IMR-90 (cell line): ENCODE measurements at regions not wholly inside any gene's neighbourhood (a gene's known extent, or its start where the extent isn't known, plus 50 kb on each side); places are given as distances from the start of the nearest gene placed in this dataset.

Experiments used
- ATAC-seq: fragments of 200-7000 bp; cut with Tn5 transposase; 2 replicates; pipeline ENCODE4 v1.9.1; 2020; ENCODE audit warnings: low read depth, mild to moderate bottlenecking, moderate library complexity
- BruUV-seq: library from RNA; stranded (reverse); fragments of 400-500 nt; replicated peaks from 2 replicates; lab custom pipeline; 2021; lab: Mats Ljungman, UMichigan
- CTCF ChIA-PET: fragments of 300-600 bp; formaldehyde crosslinking; extraction: SDS; loops from one replicate; lab custom pipeline; 2021; ENCODE audit warnings: antibody characterized with exemption; lab: Yijun Ruan, JAX
- POLR2A ChIA-PET: fragments of 300-600 bp; sonication (Branson Sonifier 250); formaldehyde crosslinking; loops from one replicate; lab custom pipeline; 2022; ENCODE audit warnings: antibody characterized with exemption; ENCODE audit not compliant: unreplicated experiment; lab: Charles Lee
- DNase-seq: peaks from one replicate; pipeline ENCODE4 v3.0.0; 2013
- H2AFZ ChIP-seq: replicated peaks from 2 replicates; pipeline ENCODE3; 2013; ENCODE audit warnings: low read length, mild to moderate bottlenecking; ENCODE audit not compliant: poor library complexity
- H2AK5ac ChIP-seq: 2 replicates; pipeline ENCODE4 v1.6.1; 2013; ENCODE audit warnings: low read depth, low read length, inconsistent platforms
- H2AK9ac ChIP-seq: replicated peaks from 2 replicates; pipeline ENCODE3; 2013; ENCODE audit warnings: mild to moderate bottlenecking, low read depth, low read length, moderate library complexity; ENCODE audit not compliant: poor library complexity
- H2BK120ac ChIP-seq: 2 replicates; pipeline ENCODE4 v1.6.1; 2013; ENCODE audit warnings: low read depth, low read length, inconsistent platforms
- H2BK15ac ChIP-seq: 3 replicates; pipeline ENCODE4 v1.6.1; 2013; ENCODE audit warnings: low read depth, low read length, inconsistent platforms
- H2BK20ac ChIP-seq: 2 replicates; pipeline ENCODE4 v1.6.1; 2013; ENCODE audit warnings: low read depth, mild to moderate bottlenecking, inconsistent platforms, low read length, moderate library complexity
- H2BK5ac ChIP-seq: 2 replicates; pipeline ENCODE4 v1.6.1; 2013; ENCODE audit warnings: mild to moderate bottlenecking, low read depth, low read length, inconsistent platforms; ENCODE audit not compliant: poor library complexity, severe bottlenecking
- H3K14ac ChIP-seq: replicated peaks from 2 replicates; pipeline ENCODE4 v1.6.1; 2013; ENCODE audit warnings: low read depth, low read length, inconsistent platforms
- H3K18ac ChIP-seq: 2 replicates; pipeline ENCODE4 v1.6.1; 2013; ENCODE audit warnings: low read depth, low read length, control low read depth
- H3K23ac ChIP-seq: 2 replicates; pipeline ENCODE4 v1.6.1; 2013; ENCODE audit warnings: low read depth, low read length, inconsistent platforms
- H3K27ac ChIP-seq: 2 replicates; pipeline ENCODE4 v1.5.1; 2013; ENCODE audit warnings: mild to moderate bottlenecking, control low read depth, low read length; ENCODE audit not compliant: insufficient read depth
- H3K27me3 ChIP-seq: 2 replicates; pipeline ENCODE4 v1.6.1; 2013; ENCODE audit warnings: low read length; ENCODE audit not compliant: control insufficient read depth, insufficient read depth
- H3K36me3 ChIP-seq: 2 replicates; pipeline ENCODE4 v1.6.1; 2013; ENCODE audit warnings: low read length, mixed read lengths; ENCODE audit not compliant: control insufficient read depth, insufficient read depth
- H3K4ac ChIP-seq: 2 replicates; pipeline ENCODE4 v1.6.1; 2013; ENCODE audit warnings: low read depth, low read length, inconsistent platforms
- H3K4me1 ChIP-seq: 2 replicates; pipeline ENCODE4 v1.6.1; 2013; ENCODE audit warnings: low read length, mixed read lengths; ENCODE audit not compliant: control insufficient read depth, insufficient read depth
- H3K4me2 ChIP-seq: 2 replicates; pipeline ENCODE4 v1.6.1; 2013; ENCODE audit warnings: low read depth, mild to moderate bottlenecking, control low read depth, low read length, moderate library complexity
- H3K4me3 ChIP-seq: 2 replicates; pipeline ENCODE4 v1.5.1; 2013; ENCODE audit warnings: low read depth, mild to moderate bottlenecking, control low read depth, low read length, moderate library complexity; ENCODE audit not compliant: insufficient read depth
- H3K56ac ChIP-seq: 2 replicates; pipeline ENCODE4 v1.6.1; 2013; ENCODE audit warnings: low read length, inconsistent platforms; ENCODE audit not compliant: insufficient read depth; ENCODE audit errors: extremely low read depth
- H3K79me1 ChIP-seq, 2 experiments: 2 replicates each; pipeline ENCODE4 v1.6.1; 2013; ENCODE audit warnings: low read length in 2 of 2, inconsistent platforms in 1 of 2, low read depth in 1 of 2
- H3K9ac ChIP-seq: 2 replicates; pipeline ENCODE4 v1.6.1; 2013; ENCODE audit warnings: low read depth, low read length, control low read depth
- H3K9me1 ChIP-seq: 2 replicates; pipeline ENCODE4 v1.6.1; 2013; ENCODE audit warnings: low read length, inconsistent platforms; ENCODE audit not compliant: insufficient read depth
- H3K9me3 ChIP-seq: 2 replicates; pipeline ENCODE4 v1.6.1; 2013; ENCODE audit warnings: low read length; ENCODE audit not compliant: control insufficient read depth, insufficient read depth
- H4K20me1 ChIP-seq: 2 replicates; pipeline ENCODE4 v1.6.1; 2013; ENCODE audit warnings: low read length, inconsistent platforms; ENCODE audit not compliant: insufficient read depth
- H4K5ac ChIP-seq: 2 replicates; pipeline ENCODE4 v1.6.1; 2013; ENCODE audit warnings: mild to moderate bottlenecking, low read depth, low read length, control low read depth
- H4K8ac ChIP-seq, 2 experiments: 2 replicates each; pipeline ENCODE4 v1.6.1; 2013; ENCODE audit warnings: low read depth in 2 of 2, low read length in 2 of 2, control low read depth in 1 of 2, inconsistent platforms in 1 of 2
- H4K91ac ChIP-seq: 2 replicates; pipeline ENCODE4 v1.6.1; 2013; ENCODE audit warnings: low read depth, low read length, inconsistent platforms; ENCODE audit not compliant: insufficient read depth
- FOS ChIP-seq: fragments of 150-350 bp; IDR thresholded peaks from 2 replicates; pipeline ENCODE4 v1.6.1; 2016; ENCODE audit warnings: low read depth, low read length
- MAFK ChIP-seq: IDR thresholded peaks from 2 replicates; pipeline ENCODE4 v1.6.1; 2012; ENCODE audit warnings: low read depth, low read length, improper control_type of control experiment
- MAZ ChIP-seq: IDR thresholded peaks from 2 replicates; pipeline ENCODE4 v1.6.1; 2012; ENCODE audit warnings: low read depth, mild to moderate bottlenecking, low read length, improper control_type of control experiment, moderate library complexity, borderline replicate concordance
- RAD21 ChIP-seq: IDR thresholded peaks from 2 replicates; pipeline ENCODE4 v1.6.1; 2012; ENCODE audit warnings: low read length, improper control_type of control experiment
- RCOR1 ChIP-seq: IDR thresholded peaks from 2 replicates; pipeline ENCODE4 v1.6.1; 2012; ENCODE audit warnings: mild to moderate bottlenecking, low read length, improper control_type of control experiment; ENCODE audit not compliant: insufficient replicate concordance
- SMC3 ChIP-seq: fragments of 150-350 bp; IDR thresholded peaks from 2 replicates; pipeline ENCODE4 v1.6.1; 2016; ENCODE audit warnings: low read depth, mild to moderate bottlenecking, antibody characterized with exemption, low read length, moderate library complexity
- WGBS, 2 experiments: methylation state at CpG; one replicate each; pipeline versions ENCODE4 v1.1.5 to v1.1.7; 2013; ENCODE audit warnings: missing lambda C conversion rate in 2 of 2; ENCODE audit not compliant: insufficient read length in 1 of 2; ENCODE audit errors: extremely low coverage in 2 of 2; 5-methylcytosine and 5-hydroxymethylcytosine counted together
- dilution Hi-C: fragments of 300-500 bp; cut with HindIII; formaldehyde crosslinking; loops from one replicate; pipeline ENCODE4 v1.14.3; 2018; ENCODE audit warnings: low sequenced_read_pairs; ENCODE audit not compliant: unreplicated experiment
- in situ Hi-C: fragments of 300-500 bp; cut with MboI; formaldehyde crosslinking; loops from 3 replicates; pipeline ENCODE4 v1.14.3; 2019; ENCODE audit warnings: low sequenced_read_pairs, inconsistent platforms, mixed read lengths
- intact Hi-C: fragments of 100-400 bp; cut with micrococcal nuclease; formaldehyde crosslinking; loops from 2 replicates; pipeline ENCODE4 v1.10.0; 2022
- TF ChIP-seq, protein P1 (sequence below): fragments of 150-350 bp; IDR thresholded peaks from 2 replicates; pipeline ENCODE4 v1.6.1; 2016; ENCODE audit warnings: low read depth, mild to moderate bottlenecking, low read length, moderate library complexity, borderline replicate concordance

DNA sequence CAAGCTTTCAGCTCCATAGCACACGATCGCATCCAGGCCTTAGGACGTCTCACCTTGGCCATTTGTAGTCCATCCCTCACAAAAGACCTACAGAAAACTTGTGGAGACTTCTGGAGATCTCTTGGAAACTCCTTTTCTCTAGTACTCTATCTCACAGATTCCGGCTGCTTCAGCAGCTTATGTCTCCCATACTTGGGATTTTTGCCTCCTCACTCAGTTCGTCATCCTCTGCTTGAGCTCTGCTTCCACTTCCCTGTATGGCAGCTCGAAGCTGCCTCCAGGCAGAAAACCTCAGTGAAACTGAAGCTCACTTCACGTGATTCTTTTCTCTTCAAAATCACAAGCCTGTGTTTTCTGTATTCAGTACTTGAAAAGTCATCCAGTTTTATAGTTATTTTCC is 178.7 kb upstream of the GDF10 start:
- ATAC-seq, result peak; percentile 60
- ChIA-PET CTCF (interaction anchor here (0.8 kb wide), 1 partner anchor 18 kb away, joined by 3 read pairs; no protein-coding TSS in a partner anchor), POLR2A (no interaction called here)
- H2BK120ac ChIP-seq, result peak overlapping the region; percentile 36; the same call in 1 of the 2 replicates
- TF ChIP-seq MAFK, result no peak
- no peak for TF ChIP-seq MAZ
- TF ChIP-seq, protein P1, sequence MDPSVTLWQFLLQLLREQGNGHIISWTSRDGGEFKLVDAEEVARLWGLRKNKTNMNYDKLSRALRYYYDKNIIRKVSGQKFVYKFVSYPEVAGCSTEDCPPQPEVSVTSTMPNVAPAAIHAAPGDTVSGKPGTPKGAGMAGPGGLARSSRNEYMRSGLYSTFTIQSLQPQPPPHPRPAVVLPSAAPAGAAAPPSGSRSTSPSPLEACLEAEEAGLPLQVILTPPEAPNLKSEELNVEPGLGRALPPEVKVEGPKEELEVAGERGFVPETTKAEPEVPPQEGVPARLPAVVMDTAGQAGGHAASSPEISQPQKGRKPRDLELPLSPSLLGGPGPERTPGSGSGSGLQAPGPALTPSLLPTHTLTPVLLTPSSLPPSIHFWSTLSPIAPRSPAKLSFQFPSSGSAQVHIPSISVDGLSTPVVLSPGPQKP, result no peak
- no peak for TF ChIP-seq SMC3
- TF ChIP-seq RCOR1, result no peak
- no peak for TF ChIP-seq FOS
- TF ChIP-seq RAD21, result no peak
- no peak overlapping the region for H2AK5ac ChIP-seq
- H3K9me3 ChIP-seq, result no peaks in the 10 kb centered on the region
- no TSS peak for BruUV-seq
- H2AK9ac ChIP-seq, result no peak overlapping the region
- H4K5ac ChIP-seq, result peak overlapping the region; percentile 75
- H2BK20ac ChIP-seq, result peak overlapping the region; percentile 73; the same call in 1 of the 2 replicates
- peak; percentile 38 for DNase-seq
- H3K4me3 ChIP-seq, result no peak overlapping the region
- no peak overlapping the region for H4K91ac ChIP-seq
- H2AFZ ChIP-seq, result no peak overlapping the region
- H3K4ac ChIP-seq, result peak overlapping the region; percentile 18; the same call in 1 of the 2 replicates
- dilution Hi-C loops (no loop called here), in situ Hi-C loops (no loop called here), intact Hi-C loops (no loop called here)
- H3K4me1 ChIP-seq, result peaks cover 11% of the 10 kb centered on the region
- H3K23ac ChIP-seq, result no peak overlapping the region
- no peaks in the 10 kb centered on the region for H3K79me1 ChIP-seq
- no peak overlapping the region for H3K9ac ChIP-seq
- H3K18ac ChIP-seq, result peak overlapping the region; percentile 80
- H3K27ac ChIP-seq, result no peak overlapping the region
- H2BK15ac ChIP-seq, result peak overlapping the region; percentile 3; the same call in 1 of the 3 replicates
- no peak overlapping the region for H3K56ac ChIP-seq
- H3K9me1 ChIP-seq, result no peaks in the 10 kb centered on the region; the same call in 1 of the 2 replicates
- no peak overlapping the region for H3K4me2 ChIP-seq
- H3K36me3 ChIP-seq, result no peaks in the 10 kb centered on the region
- peak overlapping the region; percentile 17 for H2BK5ac ChIP-seq
- no peak overlapping the region for H3K14ac ChIP-seq
- peak overlapping the region; percentile 13 to 33; a peak in 1 of 4 replicates for H4K8ac ChIP-seq
- WGBS, 2 experiments, result 87% methylated on average over 3 of the region's 7 CpGs; no CpG with 5 or more reads in 1 of the 2 experiments
- no peaks in the 10 kb centered on the region for H4K20me1 ChIP-seq
- no peaks in the 10 kb centered on the region for H3K27me3 ChIP-seq
